ENCODE measurements at regions not wholly inside any gene's neighbourhood (a gene's known extent, or its start where the extent isn't known, plus 50 kb on each side); places are given as distances from the start of the nearest gene placed in this dataset.

GRCh38 chr12:89189448-89189847, 162.9 kb downstream of the DUSP6 start:
- no peak overlapping the region for H4K91ac ChIP-seq (ENCODE audit: low read depth, low read length, poor library complexity)
- H3K4me2 ChIP-seq (ENCODE audit: insufficient read depth, low read length, poor library complexity, severe bottlenecking), result no peak overlapping the region
- H3K4me3 ChIP-seq (ENCODE audit: low read length in 2 of 2), result no peak overlapping the region
- no peaks in the 10 kb centered on the region for H3K27me3 ChIP-seq (ENCODE audit: control insufficient read depth in 3 of 3, insufficient read depth in 3 of 3, low read depth in 1 of 3, low read length in 3 of 3)
- no peak overlapping the region for H3K14ac ChIP-seq (ENCODE audit: low read length)
- no peaks in the 10 kb centered on the region for H3K4me1 ChIP-seq (ENCODE audit: control insufficient read depth in 2 of 2, insufficient read depth in 1 of 2, low read depth in 1 of 2, low read length in 2 of 2)
- no peak overlapping the region for H3K4ac ChIP-seq (ENCODE audit: low read length)
- H2BK12ac ChIP-seq (ENCODE audit: low read length), result no peak overlapping the region
- DNase-seq (ENCODE audit: low spot score), result no peak
- no peaks in the 10 kb centered on the region for H3K36me3 ChIP-seq (replicated peaks in 1 of 2; ENCODE audit: control insufficient read depth in 2 of 2, insufficient read depth in 2 of 2, low read length in 2 of 2)
- H3K9me3 ChIP-seq (replicated peaks in 1 of 2; ENCODE audit: control insufficient read depth in 2 of 2, insufficient read depth in 1 of 2, low read depth in 1 of 2, low read length in 2 of 2), result peaks cover 2 to 16% of the 10 kb centered on the region in 2 donors
- H3K27ac ChIP-seq (replicated peaks; ENCODE audit: low read length), result no peak overlapping the region
- H4K8ac ChIP-seq (ENCODE audit: low read depth, low read length), result no peak overlapping the region
- no peak overlapping the region for H3K23ac ChIP-seq (ENCODE audit: low read depth, low read length, poor library complexity)
- H3K79me1 ChIP-seq (ENCODE audit: low read depth, low read length), result no peaks in the 10 kb centered on the region
- H2BK120ac ChIP-seq (ENCODE audit: low read depth, low read length), result no peak overlapping the region
- no peak overlapping the region for H2AK5ac ChIP-seq (ENCODE audit: low read depth, low read length)
- H3K18ac ChIP-seq (ENCODE audit: low read length), result no peak overlapping the region
- no peak overlapping the region for H2BK5ac ChIP-seq (ENCODE audit: low read length)
- H2BK15ac ChIP-seq (ENCODE audit: low read length), result no peak overlapping the region
- no peak overlapping the region for H3K9ac ChIP-seq (ENCODE audit: low read depth, low read length, poor library complexity)
- no peak overlapping the region for H2AFZ ChIP-seq (ENCODE audit: low read length)
- no CpG with 5 or more reads among the region's 1 CpG for WGBS, 2 donors (ENCODE audit: extremely low coverage in 2 of 2, insufficient read length in 2 of 2, insufficient replicate concordance in 1 of 2)

- Histone ChIP-seq H2BK120ac (ENCODE audit: low read depth, low read length) (no peak overlapping the region), H3K23ac (ENCODE audit: low read depth, low read length, poor library complexity) (no peak overlapping the region), H4K8ac (ENCODE audit: low read depth, low read length) (no peak overlapping the region), H2BK12ac (ENCODE audit: low read length) (no peak overlapping the region), H3K4ac (ENCODE audit: low read length) (no peak overlapping the region), H3K27me3 (ENCODE audit: control insufficient read depth in 3 of 3, insufficient read depth in 3 of 3, low read depth in 1 of 3, low read length in 3 of 3) (no peaks in the 10 kb centered on the region), H2AFZ (ENCODE audit: low read length) (no peak overlapping the region), H3K9me3 (replicated peaks in 1 of 2; ENCODE audit: control insufficient read depth in 2 of 2, insufficient read depth in 1 of 2, low read depth in 1 of 2, low read length in 2 of 2) (peaks cover 2 to 16% of the 10 kb centered on the region in 2 donors), H3K14ac (ENCODE audit: low read length) (no peak overlapping the region), H2AK5ac (ENCODE audit: low read depth, low read length) (no peak overlapping the region), H3K18ac (ENCODE audit: low read length) (no peak overlapping the region), H3K36me3 (replicated peaks in 1 of 2; ENCODE audit: control insufficient read depth in 2 of 2, insufficient read depth in 2 of 2, low read length in 2 of 2) (no peaks in the 10 kb centered on the region), H3K27ac (replicated peaks; ENCODE audit: low read length) (no peak overlapping the region), H3K4me2 (ENCODE audit: insufficient read depth, low read length, poor library complexity, severe bottlenecking) (no peak overlapping the region), H2BK15ac (ENCODE audit: low read length) (no peak overlapping the region), H3K4me3 (ENCODE audit: low read length in 2 of 2) (no peak overlapping the region), H3K4me1 (ENCODE audit: control insufficient read depth in 2 of 2, insufficient read depth in 1 of 2, low read depth in 1 of 2, low read length in 2 of 2) (no peaks in the 10 kb centered on the region), H2BK5ac (ENCODE audit: low read length) (no peak overlapping the region), H4K91ac (ENCODE audit: low read depth, low read length, poor library complexity) (no peak overlapping the region), H3K9ac (ENCODE audit: low read depth, low read length, poor library complexity) (no peak overlapping the region), H3K79me1 (ENCODE audit: low read depth, low read length) (no peaks in the 10 kb centered on the region)
- no peak for DNase-seq (ENCODE audit: low spot score)
These were observed 164.8 kb downstream of the DUSP6 start for GRCh38 chr12:89187507-89187906.

GRCh38 chr12:89185889-89186288, 166.4 kb downstream of the DUSP6 start:
- H3K4ac ChIP-seq (ENCODE audit: low read length), result no peak overlapping the region
- peaks cover 0 to 16% of the 10 kb centered on the region in 2 donors for H3K9me3 ChIP-seq (replicated peaks in 1 of 2; ENCODE audit: control insufficient read depth in 2 of 2, insufficient read depth in 1 of 2, low read depth in 1 of 2, low read length in 2 of 2)
- no peak overlapping the region for H2BK12ac ChIP-seq (ENCODE audit: low read length)
- no peak overlapping the region for H2AFZ ChIP-seq (ENCODE audit: low read length)
- no peak overlapping the region for H2AK5ac ChIP-seq (ENCODE audit: low read depth, low read length)
- no CpG with 5 or more reads among the region's 2 CpGs for WGBS, 2 donors (ENCODE audit: extremely low coverage in 2 of 2, insufficient read length in 2 of 2, insufficient replicate concordance in 1 of 2)
- no peaks in the 10 kb centered on the region for H3K4me1 ChIP-seq (ENCODE audit: control insufficient read depth in 2 of 2, insufficient read depth in 1 of 2, low read depth in 1 of 2, low read length in 2 of 2)
- H3K27me3 ChIP-seq (ENCODE audit: control insufficient read depth in 3 of 3, insufficient read depth in 3 of 3, low read depth in 1 of 3, low read length in 3 of 3), result no peaks in the 10 kb centered on the region
- no peak overlapping the region for H3K9ac ChIP-seq (ENCODE audit: low read depth, low read length, poor library complexity)
- H3K4me3 ChIP-seq (ENCODE audit: low read length in 2 of 2), result no peak overlapping the region
- H2BK15ac ChIP-seq (ENCODE audit: low read length), result no peak overlapping the region
- no peak for DNase-seq (ENCODE audit: low spot score)
- H3K4me2 ChIP-seq (ENCODE audit: insufficient read depth, low read length, poor library complexity, severe bottlenecking), result no peak overlapping the region
- H4K91ac ChIP-seq (ENCODE audit: low read depth, low read length, poor library complexity), result no peak overlapping the region
- H3K79me1 ChIP-seq (ENCODE audit: low read depth, low read length), result no peaks in the 10 kb centered on the region
- H3K36me3 ChIP-seq (replicated peaks in 1 of 2; ENCODE audit: control insufficient read depth in 2 of 2, insufficient read depth in 2 of 2, low read length in 2 of 2), result no peaks in the 10 kb centered on the region
- no peak overlapping the region for H3K14ac ChIP-seq (ENCODE audit: low read length)
- H3K27ac ChIP-seq (replicated peaks; ENCODE audit: low read length), result no peak overlapping the region
- no peak overlapping the region for H3K23ac ChIP-seq (ENCODE audit: low read depth, low read length, poor library complexity)
- no peak overlapping the region for H3K18ac ChIP-seq (ENCODE audit: low read length)
- no peak overlapping the region for H4K8ac ChIP-seq (ENCODE audit: low read depth, low read length)
- no peak overlapping the region for H2BK5ac ChIP-seq (ENCODE audit: low read length)
- no peak overlapping the region for H2BK120ac ChIP-seq (ENCODE audit: low read depth, low read length)

GRCh38 chr12:89185181-89185580, 167.1 kb downstream of the DUSP6 start:
- Histone ChIP-seq H2AK5ac (ENCODE audit: low read depth, low read length) (no peak overlapping the region), H4K91ac (ENCODE audit: low read depth, low read length, poor library complexity) (no peak overlapping the region), H2BK120ac (ENCODE audit: low read depth, low read length) (no peak overlapping the region), H3K4me2 (ENCODE audit: insufficient read depth, low read length, poor library complexity, severe bottlenecking) (no peak overlapping the region), H3K4me3 (ENCODE audit: low read length in 2 of 2) (no peak overlapping the region), H2BK15ac (ENCODE audit: low read length) (no peak overlapping the region), H3K18ac (ENCODE audit: low read length) (no peak overlapping the region), H2BK12ac (ENCODE audit: low read length) (no peak overlapping the region), H3K4ac (ENCODE audit: low read length) (no peak overlapping the region), H4K8ac (ENCODE audit: low read depth, low read length) (no peak overlapping the region), H3K9me3 (replicated peaks in 1 of 2; ENCODE audit: control insufficient read depth in 2 of 2, insufficient read depth in 1 of 2, low read depth in 1 of 2, low read length in 2 of 2) (peaks cover 0 to 11% of the 10 kb centered on the region in 2 donors), H2BK5ac (ENCODE audit: low read length) (no peak overlapping the region), H3K79me1 (ENCODE audit: low read depth, low read length) (no peaks in the 10 kb centered on the region), H3K4me1 (ENCODE audit: control insufficient read depth in 2 of 2, insufficient read depth in 1 of 2, low read depth in 1 of 2, low read length in 2 of 2) (no peaks in the 10 kb centered on the region), H3K27me3 (ENCODE audit: control insufficient read depth in 3 of 3, insufficient read depth in 3 of 3, low read depth in 1 of 3, low read length in 3 of 3) (no peaks in the 10 kb centered on the region), H3K9ac (ENCODE audit: low read depth, low read length, poor library complexity) (no peak overlapping the region), H3K36me3 (replicated peaks in 1 of 2; ENCODE audit: control insufficient read depth in 2 of 2, insufficient read depth in 2 of 2, low read length in 2 of 2) (no peaks in the 10 kb centered on the region), H2AFZ (ENCODE audit: low read length) (no peak overlapping the region), H3K14ac (ENCODE audit: low read length) (no peak overlapping the region), H3K23ac (ENCODE audit: low read depth, low read length, poor library complexity) (no peak overlapping the region), H3K27ac (replicated peaks; ENCODE audit: low read length) (no peak overlapping the region)
- no CpG with 5 or more reads among the region's 3 CpGs for WGBS, 2 donors (ENCODE audit: extremely low coverage in 2 of 2, insufficient read length in 2 of 2, insufficient replicate concordance in 1 of 2)
- no peak for DNase-seq (ENCODE audit: low spot score)

Measured in neuronal stem cell (in vitro differentiated cells).